ENCODE measurements at regions not wholly inside any gene's neighbourhood (a gene's known extent, or its start where the extent isn't known, plus 50 kb on each side); places are given as distances from the start of the nearest gene placed in this dataset.

GRCh38 chr1:99561952-99562351 is 84.0 kb upstream of the PALMD start:
- TF ChIP-seq SP1 (IDR thresholded peaks at IDR 0.05; ENCODE audit: low read depth, low read length): no peak
- TF ChIP-seq KDM5A (IDR thresholded peaks at IDR 0.05; ENCODE audit: low read length): no peak
- TF ChIP-seq CTCF (IDR thresholded peaks at IDR 0.05; ENCODE audit: control extremely low read depth in 1 of 3, insufficient read depth in 1 of 3, low read depth in 1 of 3, low read length in 3 of 3): no peak
- no peak for TF ChIP-seq CBX8 (IDR thresholded peaks at IDR 0.05; ENCODE audit: borderline replicate concordance, low read depth, low read length)
- TF ChIP-seq POLR2A (IDR thresholded peaks at IDR 0.05; ENCODE audit: control extremely low read depth in 1 of 2, low read depth in 2 of 2, low read length in 2 of 2): no peak
- no peak for TF ChIP-seq CBX5 (IDR thresholded peaks at IDR 0.05; ENCODE audit: low read depth, low read length)
- TF ChIP-seq RXRA (IDR thresholded peaks at IDR 0.05; ENCODE audit: insufficient read depth, low read depth, low read length): no peak
- TF ChIP-seq BRCA1 (IDR thresholded peaks at IDR 0.05; ENCODE audit: low read depth, low read length): no peak
- TF ChIP-seq JUN (IDR thresholded peaks at IDR 0.05; ENCODE audit: low read depth, low read length): no peak
- no peak for TF ChIP-seq HDAC6 (IDR thresholded peaks at IDR 0.05; ENCODE audit: low read depth, low read length)
